HEK293 (cell line): ENCODE measurements at regions not wholly inside any gene's neighbourhood (a gene's known extent, or its start where the extent isn't known, plus 50 kb on each side); places are given as distances from the start of the nearest gene placed in this dataset.

Experiments used
- CTCF ChIA-PET: fragments of 350-600 bp; formaldehyde crosslinking; extraction: SDS; loops from one replicate; lab custom pipeline; 2021; ENCODE audit warnings: antibody characterized with exemption; lab: Yijun Ruan, JAX
- POLR2A ChIA-PET: fragments of 300-600 bp; formaldehyde crosslinking; extraction: SDS; loops from one replicate; lab custom pipeline; 2020; ENCODE audit warnings: antibody characterized with exemption, inconsistent platforms; lab: Yijun Ruan, JAX
- H3K27ac ChIP-seq: fragments of 200-500 bp; sonication (Bioruptor generic); 2 replicates; pipeline ENCODE4 v1.5.1; 2014; ENCODE audit warnings: low read depth, low read length, control low read depth, inconsistent platforms; ENCODE audit errors: extremely low read depth
- H3K36me3 ChIP-seq, 2 experiments: fragments of 200-500 bp in 1 of 2; sonication (Bioruptor generic) in 1 of 2; 1 replicate in 1 of 2; 2 replicates in 1 of 2; pipeline ENCODE4 v1.5.1; 2014 to 2017; ENCODE audit warnings: inconsistent platforms in 2 of 2, low read length in 2 of 2; ENCODE audit not compliant: control insufficient read depth in 2 of 2, insufficient read depth in 1 of 2
- H3K4me1 ChIP-seq: fragments of 200-500 bp; sonication (Bioruptor generic); 2 replicates; pipeline ENCODE4 v1.5.1; 2014; ENCODE audit warnings: mild to moderate bottlenecking, low read length, inconsistent platforms; ENCODE audit not compliant: control insufficient read depth, insufficient read depth
- H3K4me3 ChIP-seq: 2 replicates; pipeline ENCODE4 v1.5.1; 2011; ENCODE audit warnings: low read depth, mild to moderate bottlenecking, control low read depth, low read length, moderate library complexity
- H3K9me3 ChIP-seq: fragments of 200-500 bp; sonication (Bioruptor generic); 2 replicates; pipeline ENCODE4 v1.5.1; 2014; ENCODE audit warnings: low read depth, low read length, inconsistent platforms; ENCODE audit not compliant: control insufficient read depth, insufficient read depth
- GLIS2 ChIP-seq: fragments of 450-650 bp; formaldehyde crosslinking; IDR thresholded peaks from 2 replicates; pipeline ENCODE4 v1.5.1; 2016; ENCODE audit warnings: missing biosample characterization, missing genetic modification characterization
- HOXD13 ChIP-seq: sonication (generic); formaldehyde crosslinking; IDR thresholded peaks from 2 replicates; pipeline ENCODE4 v1.8.0; 2022; ENCODE audit warnings: missing genetic modification reagents, borderline replicate concordance
- MEIS1 ChIP-seq: sonication (generic); formaldehyde crosslinking; IDR thresholded peaks from 2 replicates; pipeline ENCODE4 v1.8.1; 2022; ENCODE audit warnings: missing genetic modification reagents, mild to moderate bottlenecking, borderline replicate concordance
- SP7 ChIP-seq: fragments of 450-650 bp; formaldehyde crosslinking; IDR thresholded peaks from 2 replicates; pipeline ENCODE4 v1.5.1; 2016; ENCODE audit warnings: missing biosample characterization, missing genetic modification characterization
- ZBTB10 ChIP-seq: fragments of 450-650 bp; formaldehyde crosslinking; IDR thresholded peaks from 2 replicates; pipeline ENCODE4 v1.5.1; 2016; ENCODE audit warnings: missing biosample characterization, missing genetic modification characterization
- ZBTB49 ChIP-seq: fragments of 450-650 bp; formaldehyde crosslinking; IDR thresholded peaks from 2 replicates; pipeline ENCODE4 v1.5.1; 2016; ENCODE audit warnings: missing biosample characterization, missing genetic modification characterization, low read depth
- ZBTB7A ChIP-seq: fragments of 450-650 bp; formaldehyde crosslinking; IDR thresholded peaks from 2 replicates; pipeline ENCODE4 v1.5.1; 2016; ENCODE audit warnings: low read depth, missing biosample characterization, missing genetic modification characterization
- ZNF140 ChIP-seq: fragments of 450-650 bp; formaldehyde crosslinking; IDR thresholded peaks from 2 replicates; pipeline ENCODE4 v1.5.1; 2016; ENCODE audit warnings: missing biosample characterization, missing genetic modification characterization
- ZNF19 ChIP-seq: fragments of 450-650 bp; formaldehyde crosslinking; IDR thresholded peaks from 2 replicates; pipeline ENCODE4; 2016; ENCODE audit warnings: missing biosample characterization, missing genetic modification characterization, low read depth
- ZNF23 ChIP-seq: fragments of 450-650 bp; formaldehyde crosslinking; IDR thresholded peaks from 2 replicates; pipeline ENCODE4 v1.5.1; 2016; ENCODE audit warnings: missing biosample characterization, missing genetic modification characterization, borderline replicate concordance
- ZNF248 ChIP-seq: fragments of 450-650 bp; formaldehyde crosslinking; IDR thresholded peaks from 2 replicates; pipeline ENCODE4 v1.5.1; 2017; ENCODE audit warnings: missing biosample characterization, missing genetic modification characterization
- ZNF274 ChIP-seq, 2 experiments: fragments of 200-500 bp in 1 of 2; fragments of 450-650 bp in 1 of 2; sonication (Bioruptor generic) in 1 of 2; formaldehyde crosslinking in 1 of 2; IDR thresholded peaks; 2 replicates each; pipeline versions ENCODE4 v1.5.1 to v1.6.1; 2014 to 2016; ENCODE audit warnings: borderline replicate concordance in 1 of 2, inconsistent platforms in 1 of 2, low read length in 1 of 2, missing biosample characterization in 1 of 2, missing genetic modification characterization in 1 of 2
- ZNF585B ChIP-seq: fragments of 450-650 bp; formaldehyde crosslinking; IDR thresholded peaks from 2 replicates; pipeline ENCODE4 v1.5.1; 2016; ENCODE audit warnings: missing biosample characterization, missing genetic modification characterization
- ZNF624 ChIP-seq: fragments of 450-650 bp; formaldehyde crosslinking; IDR thresholded peaks from 2 replicates; pipeline ENCODE4 v1.5.1; 2017; ENCODE audit warnings: missing biosample characterization, missing genetic modification characterization
- ZNF660 ChIP-seq: fragments of 450-650 bp; IDR thresholded peaks from 2 replicates; pipeline ENCODE4 v1.5.1; 2018; ENCODE audit warnings: missing biosample characterization, mild to moderate bottlenecking, missing genetic modification characterization
- ZNF692 ChIP-seq: fragments of 450-650 bp; formaldehyde crosslinking; IDR thresholded peaks from 2 replicates; pipeline ENCODE4 v1.5.1; 2016; ENCODE audit warnings: missing biosample characterization, missing genetic modification characterization
- ZNF701 ChIP-seq: fragments of 450-650 bp; formaldehyde crosslinking; IDR thresholded peaks from 2 replicates; pipeline ENCODE4 v1.5.1; 2016; ENCODE audit warnings: missing biosample characterization, missing genetic modification characterization
- ZNF792 ChIP-seq: fragments of 450-650 bp; formaldehyde crosslinking; IDR thresholded peaks from 2 replicates; pipeline ENCODE4 v1.5.1; 2016; ENCODE audit warnings: missing biosample characterization, missing genetic modification characterization
- ZSCAN4 ChIP-seq: fragments of 450-650 bp; formaldehyde crosslinking; IDR thresholded peaks from 2 replicates; pipeline ENCODE4 v1.5.1; 2017; ENCODE audit warnings: missing biosample characterization, missing genetic modification characterization
- ZSCAN5A ChIP-seq: fragments of 450-650 bp; formaldehyde crosslinking; IDR thresholded peaks from 2 replicates; pipeline ENCODE4 v1.5.1; 2016; ENCODE audit warnings: missing biosample characterization, missing genetic modification characterization

- POLR2A ChIA-PET, result no interaction called here
- TF ChIP-seq SP7 (no peak), ZNF792 (no peak), ZNF692 (tag by site-specific recombination) (no peak), MEIS1 (CRISPR knock-in tag) (no peak), ZBTB49 (tag by site-specific recombination) (no peak), ZNF23 (tag by site-specific recombination) (no peak), ZNF624 (no peak), ZNF274 (IDR thresholded peaks at IDR 0.05; ENCODE audit: low read length) (no peak), ZNF274 (tag by site-specific recombination; IDR thresholded peaks at IDR 0.05; ENCODE audit: borderline replicate concordance) (no peak), ZNF701 (tag by site-specific recombination) (no peak), HOXD13 (no peak)
- no peaks in the 10 kb centered on the region for H3K9me3 ChIP-seq
- H3K27ac ChIP-seq, result no peak overlapping the region
- H3K4me3 ChIP-seq, result no peak overlapping the region
- H3K4me1 ChIP-seq, result no peaks in the 10 kb centered on the region
- no peaks in the 10 kb centered on the region for H3K36me3 ChIP-seq
- CTCF ChIA-PET, result no interaction called here
Measured at GRCh38 chr6:4265740-4266139, 130.4 kb upstream of the ECI2 start.

- Histone ChIP-seq H3K9me3 (no peaks in the 10 kb centered on the region), H3K4me3 (no peak overlapping the region), H3K36me3 (no peaks in the 10 kb centered on the region), H3K27ac (no peak overlapping the region), H3K4me1 (no peaks in the 10 kb centered on the region)
- ChIA-PET CTCF (interaction anchor here (1.3 to 1.4 kb wide), 2 partner anchors 10 to 54 kb away, joined by 5 to 6 read pairs; no protein-coding TSS in a partner anchor), POLR2A (no interaction called here)
- TF ChIP-seq ZNF585B (no peak), GLIS2 (tag by site-specific recombination) (no peak), ZSCAN4 (tag by site-specific recombination) (no peak), ZNF140 (tag by site-specific recombination) (no peak), ZSCAN5A (no peak), ZNF248 (tag by site-specific recombination) (no peak), ZNF660 (tag by site-specific recombination) (no peak), ZBTB10 (tag by site-specific recombination) (no peak), ZNF792 (no peak), ZNF19 (no peak), ZBTB7A (no peak)
Measured at GRCh38 chr6:4264601-4265000, 129.2 kb upstream of the ECI2 start.
